Mesodermal cell (in vitro differentiated cells): ENCODE measurements at regions not wholly inside any gene's neighbourhood (a gene's known extent, or its start where the extent isn't known, plus 50 kb on each side); places are given as distances from the start of the nearest gene placed in this dataset.

Experiments
- H3K27ac ChIP-seq: 2 replicates; pipeline ENCODE4 v1.7.0; 2013; ENCODE audit warnings: mild to moderate bottlenecking, low read depth, low read length, moderate library complexity; ENCODE audit not compliant: severe bottlenecking
- H3K36me3 ChIP-seq: 2 replicates; pipeline ENCODE4 v1.7.1; 2013; ENCODE audit warnings: mild to moderate bottlenecking, low read length, moderate library complexity; ENCODE audit not compliant: control insufficient read depth, insufficient read depth
- H3K4me1 ChIP-seq: one replicate; pipeline ENCODE4 v1.7.1; 2013; ENCODE audit warnings: mild to moderate bottlenecking, low read length; ENCODE audit not compliant: insufficient read depth, control insufficient read depth, poor library complexity, severe bottlenecking
- H3K4me3 ChIP-seq: 2 replicates; pipeline ENCODE4 v1.7.0; 2013; ENCODE audit warnings: low read length, control low read depth, mild to moderate bottlenecking; ENCODE audit not compliant: insufficient read depth, poor library complexity, severe bottlenecking; ENCODE audit errors: extremely low read depth
- H3K9me3 ChIP-seq: 2 replicates; pipeline ENCODE4 v1.7.1; 2013; ENCODE audit warnings: mild to moderate bottlenecking, low read length, moderate library complexity; ENCODE audit not compliant: control insufficient read depth
- WGBS, 2 experiments: methylation state at CpG; one replicate each; pipeline ENCODE4 v1.1.5; 2013; ENCODE audit warnings: missing lambda C conversion rate in 2 of 2; ENCODE audit not compliant: insufficient coverage in 2 of 2; 5-methylcytosine and 5-hydroxymethylcytosine counted together

GRCh38 chr2:52139241-52139640 is 1107.3 kb upstream of the NRXN1 start:
- H3K27ac ChIP-seq = no peak overlapping the region
- H3K4me1 ChIP-seq = no peaks in the 10 kb centered on the region
- no peaks in the 10 kb centered on the region for H3K9me3 ChIP-seq
- H3K36me3 ChIP-seq = no peaks in the 10 kb centered on the region
- no peak overlapping the region for H3K4me3 ChIP-seq

GRCh38 chr2:52135235-52135634 is 1103.3 kb upstream of the NRXN1 start:
- no CpG with 5 or more reads among the region's 2 CpGs for WGBS, 2 experiments
- H3K4me1 ChIP-seq = no peaks in the 10 kb centered on the region
- H3K36me3 ChIP-seq = no peaks in the 10 kb centered on the region
- H3K9me3 ChIP-seq = peaks cover 8% of the 10 kb centered on the region
- H3K27ac ChIP-seq = no peak overlapping the region
- H3K4me3 ChIP-seq = no peak overlapping the region

GRCh38 chr2:52128081-52128480 is 1096.1 kb upstream of the NRXN1 start:
- WGBS, 2 experiments = no CpG with 5 or more reads among the region's 3 CpGs
- Histone ChIP-seq H3K4me1 (no peaks in the 10 kb centered on the region), H3K36me3 (no peaks in the 10 kb centered on the region), H3K9me3 (peaks cover 8% of the 10 kb centered on the region), H3K4me3 (no peak overlapping the region), H3K27ac (no peak overlapping the region)

- Histone ChIP-seq H3K9me3 (peaks cover 8% of the 10 kb centered on the region), H3K4me1 (no peaks in the 10 kb centered on the region), H3K36me3 (no peaks in the 10 kb centered on the region), H3K4me3 (no peak overlapping the region), H3K27ac (no peak overlapping the region)
- WGBS, 2 experiments = 100% methylated on average over 1 of the region's 1 CpG
Observed at GRCh38 chr2:52127527-52127926, 1095.6 kb upstream of the NRXN1 start.

GRCh38 chr2:52117299-52117698 is 1085.4 kb upstream of the NRXN1 start:
- Histone ChIP-seq H3K36me3 (no peaks in the 10 kb centered on the region), H3K4me1 (no peaks in the 10 kb centered on the region), H3K27ac (no peak overlapping the region), H3K9me3 (no peaks in the 10 kb centered on the region), H3K4me3 (no peak overlapping the region)
- 83 to 93% methylated on average over 2 of the region's 3 CpGs for WGBS, 2 experiments

GRCh38 chr2:52115750-52116149 is 1083.8 kb upstream of the NRXN1 start:
- Histone ChIP-seq H3K4me3 (no peak overlapping the region), H3K9me3 (no peaks in the 10 kb centered on the region), H3K36me3 (no peaks in the 10 kb centered on the region), H3K4me1 (no peaks in the 10 kb centered on the region), H3K27ac (no peak overlapping the region)
- no CpG with 5 or more reads among the region's 1 CpG for WGBS, 2 experiments

GRCh38 chr2:52113338-52113737 is 1081.4 kb upstream of the NRXN1 start:
- no peaks in the 10 kb centered on the region for H3K9me3 ChIP-seq
- no peak overlapping the region for H3K27ac ChIP-seq
- H3K4me3 ChIP-seq = no peak overlapping the region
- no peaks in the 10 kb centered on the region for H3K4me1 ChIP-seq
- H3K36me3 ChIP-seq = no peaks in the 10 kb centered on the region

- Histone ChIP-seq H3K4me3 (no peak overlapping the region), H3K27ac (no peak overlapping the region), H3K36me3 (no peaks in the 10 kb centered on the region), H3K4me1 (no peaks in the 10 kb centered on the region), H3K9me3 (no peaks in the 10 kb centered on the region)
- WGBS, 2 experiments = 88 to 100% methylated on average over 1 of the region's 3 CpGs
Observed at GRCh38 chr2:52112141-52112540, 1080.2 kb upstream of the NRXN1 start.

- no peak overlapping the region for H3K4me3 ChIP-seq
- H3K9me3 ChIP-seq = no peaks in the 10 kb centered on the region
- no peak overlapping the region for H3K27ac ChIP-seq
- H3K36me3 ChIP-seq = no peaks in the 10 kb centered on the region
- H3K4me1 ChIP-seq = no peaks in the 10 kb centered on the region
- WGBS, 2 experiments = 78 to 100% methylated on average over 4 to 5 of the region's 6 CpGs
Observed at GRCh38 chr2:52107124-52107523, 1075.2 kb upstream of the NRXN1 start.

- Histone ChIP-seq H3K27ac (no peak overlapping the region), H3K4me1 (no peaks in the 10 kb centered on the region), H3K36me3 (no peaks in the 10 kb centered on the region), H3K9me3 (no peaks in the 10 kb centered on the region), H3K4me3 (no peak overlapping the region)
- 100% methylated on average over 2 of the region's 4 CpGs; no CpG with 5 or more reads in 1 of the 2 experiments for WGBS, 2 experiments
Observed at GRCh38 chr2:52097071-52097470, 1065.1 kb upstream of the NRXN1 start.

- H3K9me3 ChIP-seq = no peaks in the 10 kb centered on the region
- H3K36me3 ChIP-seq = no peaks in the 10 kb centered on the region
- no peaks in the 10 kb centered on the region for H3K4me1 ChIP-seq
- no peak overlapping the region for H3K4me3 ChIP-seq
- no CpG with 5 or more reads among the region's 1 CpG for WGBS, 2 experiments
- H3K27ac ChIP-seq = no peak overlapping the region
Observed at GRCh38 chr2:52084759-52085158, 1052.8 kb upstream of the NRXN1 start.

GRCh38 chr2:52083214-52083613 is 1051.3 kb upstream of the NRXN1 start:
- Histone ChIP-seq H3K27ac (no peak overlapping the region), H3K36me3 (no peaks in the 10 kb centered on the region), H3K4me1 (no peaks in the 10 kb centered on the region)

More at GRCh38 chr2:52083214-52083613, 1051.3 kb upstream of the NRXN1 start:
- H3K4me3 ChIP-seq = no peak overlapping the region
- no peaks in the 10 kb centered on the region for H3K9me3 ChIP-seq
